CD4-positive, alpha-beta T cell treated with Interleukin-21 for 1 hour (primary cell): ENCODE measurements at regions not wholly inside any gene's neighbourhood (a gene's known extent, or its start where the extent isn't known, plus 50 kb on each side); places are given as distances from the start of the nearest gene placed in this dataset.

Experiments
- DNase-seq: peaks from one replicate; pipeline ENCODE4 v3.0.0-alpha.2; 2020

- no peak for DNase-seq
Measured at GRCh38 chr4:10973686-10974085, 289.1 kb upstream of the CLNK start.

- no peak for DNase-seq
Measured at GRCh38 chr4:10971800-10972401, 287.3 kb upstream of the CLNK start.

GRCh38 chr4:10965196-10965595, 280.6 kb upstream of the CLNK start:
- no peak for DNase-seq

- no peak for DNase-seq
Measured at GRCh38 chr4:10963958-10964703, 279.6 kb upstream of the CLNK start.

- DNase-seq: no peak
Measured at GRCh38 chr4:10963241-10963640, 278.7 kb upstream of the CLNK start.

GRCh38 chr4:10962246-10962645, 277.7 kb upstream of the CLNK start:
- no peak for DNase-seq

GRCh38 chr4:10960389-10960788, 275.8 kb upstream of the CLNK start:
- DNase-seq: no peak

- no peak for DNase-seq
Measured at GRCh38 chr4:10959586-10959985, 275.0 kb upstream of the CLNK start.

GRCh38 chr4:10958226-10958856, 273.8 kb upstream of the CLNK start:
- DNase-seq: no peak

GRCh38 chr4:10951306-10951705, 266.7 kb upstream of the CLNK start:
- DNase-seq: no peak

GRCh38 chr4:10949039-10949733, 264.6 kb upstream of the CLNK start:
- no peak for DNase-seq

GRCh38 chr4:10947898-10948297, 263.3 kb upstream of the CLNK start:
- DNase-seq: no peak

- no peak for DNase-seq
Measured at GRCh38 chr4:10944321-10944720, 259.8 kb upstream of the CLNK start.

- no peak for DNase-seq
Measured at GRCh38 chr4:10942156-10942555, 257.6 kb upstream of the CLNK start.

- DNase-seq: no peak
Measured at GRCh38 chr4:10929818-10930217, 245.2 kb upstream of the CLNK start.

GRCh38 chr4:10925996-10926395, 241.4 kb upstream of the CLNK start:
- DNase-seq: no peak

GRCh38 chr4:10924274-10924673, 239.7 kb upstream of the CLNK start:
- DNase-seq: no peak

- no peak for DNase-seq
Measured at GRCh38 chr4:10917566-10917965, 233.0 kb upstream of the CLNK start.

GRCh38 chr4:10898072-10898471, 213.5 kb upstream of the CLNK start:
- no peak for DNase-seq

GRCh38 chr4:10897076-10897475, 212.5 kb upstream of the CLNK start:
- DNase-seq: no peak

GRCh38 chr4:10893395-10893794, 208.8 kb upstream of the CLNK start:
- no peak for DNase-seq

- DNase-seq: no peak
Measured at GRCh38 chr4:10891866-10892265, 207.3 kb upstream of the CLNK start.

GRCh38 chr4:10889819-10890218, 205.3 kb upstream of the CLNK start:
- DNase-seq: no peak
